8988T (cell line): ENCODE measurements at regions not wholly inside any gene's neighbourhood (a gene's known extent, or its start where the extent isn't known, plus 50 kb on each side); places are given as distances from the start of the nearest gene placed in this dataset.
"Not testable (repeated sequence)": the region's sequence is repeated elsewhere in the genome, so short reads cannot be mapped to it uniquely, and the experiment has no call there.

Experiments used
- DNase-seq: peaks from one replicate; pipeline ENCODE4 v3.0.0; 2011

DNA sequence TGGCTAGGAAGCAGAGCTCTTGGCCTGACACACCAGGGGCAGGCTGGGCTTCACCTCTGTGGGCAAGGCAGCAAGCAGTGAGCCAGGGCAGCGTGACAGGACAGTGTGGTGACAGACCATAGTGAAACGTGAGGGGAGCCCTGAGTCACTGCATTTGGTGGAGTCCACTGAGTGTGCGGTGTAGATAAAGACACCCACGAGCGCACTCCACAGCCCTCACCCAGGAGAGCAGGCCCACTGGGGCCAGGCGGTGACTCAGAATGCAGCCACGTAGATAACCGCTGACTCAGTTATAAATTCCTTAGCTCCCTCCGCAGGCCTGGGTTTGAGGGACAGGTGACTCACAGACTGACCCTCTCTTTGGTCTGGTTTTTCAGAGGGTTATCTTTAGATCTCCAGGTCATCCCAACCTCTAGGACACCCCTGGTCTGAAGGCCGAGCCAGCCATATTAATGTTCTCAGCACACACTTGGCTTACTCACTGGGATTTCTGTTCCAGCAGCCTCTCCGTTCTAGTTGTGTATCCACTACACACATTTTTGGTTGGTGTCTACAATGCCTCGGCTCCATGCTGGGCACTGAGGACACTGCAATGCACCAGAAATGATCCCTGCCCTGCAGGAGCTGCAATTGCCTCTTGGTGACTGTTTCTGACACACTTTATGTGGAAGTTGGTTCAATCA is 90.2 kb upstream of the TSPAN2 start:
- DNase-seq: peak; percentile 34

DNA sequence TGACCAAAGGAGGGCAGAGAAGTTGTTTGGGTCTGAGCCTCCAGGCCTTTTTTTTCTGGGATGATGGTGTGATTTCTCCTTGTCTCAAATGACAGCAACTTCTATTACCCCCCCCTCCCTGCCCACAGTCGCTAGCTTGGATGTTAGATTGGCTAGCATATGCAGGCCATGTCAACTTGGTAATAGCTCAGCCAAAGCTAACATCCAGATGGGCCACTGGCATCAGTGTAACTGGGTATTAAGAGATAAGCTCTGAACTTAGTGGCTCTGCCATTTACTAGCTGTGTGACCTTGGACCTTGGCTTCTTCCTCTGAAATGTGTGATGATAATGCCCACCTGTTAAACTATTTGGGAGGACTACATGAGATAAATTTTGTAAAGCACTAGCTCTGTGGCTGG is 86.9 kb upstream of the TSPAN2 start:
- no peak for DNase-seq

DNA sequence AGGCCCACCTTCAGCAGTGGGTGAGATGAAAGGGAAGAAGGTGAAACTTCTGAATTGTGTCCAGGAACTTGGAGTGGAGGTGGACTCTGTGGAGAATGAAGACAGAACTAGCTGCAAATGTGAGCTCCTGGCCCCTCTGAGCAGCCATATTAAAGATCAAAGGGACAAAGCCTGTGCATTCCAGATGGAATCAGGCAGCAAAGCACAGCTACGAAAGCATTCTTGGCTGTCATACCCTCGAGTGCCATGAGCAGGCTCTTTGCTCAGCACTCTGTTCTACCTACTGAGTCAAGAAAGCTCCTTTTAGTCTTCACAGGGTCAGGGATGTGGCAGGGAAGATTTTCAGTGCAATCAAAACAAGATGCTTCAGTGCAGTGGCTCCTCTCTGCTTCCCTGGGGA is 86.3 kb upstream of the TSPAN2 start:
- DNase-seq: no peak

DNA sequence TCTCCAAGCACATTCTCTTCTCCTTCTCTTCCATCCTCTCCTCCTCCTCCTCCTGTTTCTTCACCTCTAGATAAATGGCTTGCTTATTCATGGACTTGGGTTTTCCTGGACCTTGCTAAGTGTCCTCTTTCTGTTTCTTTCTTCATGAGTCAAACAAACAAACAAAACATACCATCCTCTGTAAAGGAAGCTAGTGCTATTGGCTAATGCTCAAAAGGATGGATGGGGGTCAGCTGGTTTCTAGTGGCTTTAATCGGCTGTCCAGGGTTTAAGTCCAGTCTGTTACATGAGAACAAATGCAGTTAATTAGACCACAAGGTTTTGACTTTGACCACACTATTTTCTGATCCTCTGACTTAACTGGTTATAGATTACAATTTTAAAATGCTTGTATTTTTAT is 83.8 kb upstream of the TSPAN2 start:
- DNase-seq: no peak

DNA sequence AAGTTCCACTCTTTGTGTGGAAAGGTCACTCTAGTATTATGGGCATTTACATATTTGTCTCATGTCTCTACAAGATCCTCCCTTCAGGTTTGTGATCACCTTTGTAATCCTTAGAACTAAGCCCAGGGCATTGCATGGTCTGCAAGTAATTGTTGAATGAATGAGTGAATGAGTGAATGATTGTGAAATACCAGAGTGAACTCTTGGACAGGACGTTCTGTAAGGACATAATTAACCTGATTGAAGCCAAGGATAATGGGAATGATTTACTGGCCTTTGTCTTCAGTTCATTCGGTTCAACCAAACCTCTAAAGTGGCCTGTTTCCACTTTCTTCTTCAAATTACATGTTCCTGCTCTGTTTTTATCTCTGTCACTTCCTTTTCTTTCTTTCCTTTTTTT is 83.0 kb upstream of the TSPAN2 start:
- DNase-seq: no peak

DNA sequence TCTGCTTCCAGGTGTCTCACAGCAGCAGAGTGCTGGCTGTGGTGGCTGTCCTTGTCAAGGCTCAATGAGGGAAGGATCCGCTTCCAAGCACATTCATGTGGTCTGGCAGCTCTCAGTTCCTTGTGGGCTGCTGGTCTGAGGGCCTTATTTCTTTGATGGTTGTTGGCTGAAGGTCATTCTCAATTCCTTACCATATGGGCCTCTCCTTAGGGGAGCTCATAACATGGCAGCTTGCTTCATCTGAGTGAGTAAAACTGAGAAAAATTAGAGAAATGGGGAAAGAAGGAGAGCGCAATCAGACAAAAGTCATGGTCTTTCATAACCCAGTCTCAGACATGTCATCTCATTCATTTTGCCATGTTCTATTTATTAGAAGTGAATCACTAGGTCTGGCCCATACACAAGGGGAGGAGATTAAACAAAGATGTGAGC is 81.7 kb upstream of the TSPAN2 start:
- no peak for DNase-seq

DNA sequence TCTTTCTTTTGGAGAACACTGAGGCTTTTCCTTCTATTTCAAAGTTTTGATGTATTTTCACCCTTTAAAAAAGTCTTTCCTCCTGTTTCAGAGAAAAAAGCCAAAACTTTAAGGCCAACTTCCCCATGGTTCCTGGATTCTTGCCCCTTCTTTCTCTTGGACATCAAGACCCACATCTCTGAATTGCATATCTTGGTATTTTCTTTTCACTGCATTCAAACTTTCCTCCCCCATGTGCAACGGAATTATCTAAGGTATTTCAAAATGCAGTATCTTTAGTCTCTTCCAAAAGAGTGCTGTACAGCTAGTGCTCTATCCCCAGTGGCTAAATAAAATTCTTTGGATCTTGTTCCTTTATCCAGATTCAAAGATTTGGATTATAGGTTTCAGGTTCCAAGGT is 81.1 kb upstream of the TSPAN2 start:
- DNase-seq: no peak

DNA sequence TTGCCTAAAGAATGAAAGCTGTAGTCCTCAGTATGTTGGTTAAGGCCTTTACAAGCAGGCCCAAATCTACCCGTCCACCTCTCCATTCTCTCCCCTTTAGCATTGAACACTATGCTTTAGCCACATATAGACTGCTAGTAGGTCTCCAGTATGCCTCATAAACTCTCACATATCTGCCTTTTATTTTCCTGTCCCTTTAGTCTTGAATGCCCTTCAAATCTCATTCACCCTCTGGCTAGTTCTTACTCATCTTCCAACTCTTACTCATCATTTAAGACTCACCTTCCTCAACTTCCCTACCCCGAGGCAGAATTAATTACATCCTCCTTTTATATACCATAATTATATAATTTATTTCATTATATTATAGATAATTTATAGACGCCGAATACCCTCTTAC is 78.7 kb upstream of the TSPAN2 start:
- DNase-seq: no peak

DNA sequence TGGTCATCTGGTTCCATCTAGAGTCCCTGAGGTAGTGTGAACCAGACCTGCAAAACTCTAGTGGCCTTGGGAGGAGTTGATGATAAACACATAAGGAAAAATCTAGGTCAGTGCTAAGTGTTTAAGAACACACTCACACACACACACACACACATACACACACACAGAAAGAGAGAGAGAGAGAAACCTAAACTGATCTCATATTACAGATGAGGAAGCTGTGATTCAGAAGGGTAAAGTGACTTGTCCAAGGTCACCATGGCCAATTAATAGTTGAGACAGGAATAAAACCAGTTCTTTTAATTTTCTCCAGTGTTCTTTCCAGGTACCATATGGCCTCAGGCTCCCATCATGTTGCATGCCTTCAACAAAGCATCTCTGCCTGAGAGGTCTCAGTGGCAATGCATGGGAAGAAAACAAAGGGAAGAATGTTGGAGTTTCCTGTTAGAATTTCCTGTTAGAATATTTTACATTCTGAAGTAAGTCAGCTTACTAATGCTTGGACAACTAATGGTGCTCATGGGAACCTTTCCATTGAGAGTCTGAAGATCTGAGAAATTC is 77.3 kb upstream of the TSPAN2 start:
- no peak for DNase-seq

DNA sequence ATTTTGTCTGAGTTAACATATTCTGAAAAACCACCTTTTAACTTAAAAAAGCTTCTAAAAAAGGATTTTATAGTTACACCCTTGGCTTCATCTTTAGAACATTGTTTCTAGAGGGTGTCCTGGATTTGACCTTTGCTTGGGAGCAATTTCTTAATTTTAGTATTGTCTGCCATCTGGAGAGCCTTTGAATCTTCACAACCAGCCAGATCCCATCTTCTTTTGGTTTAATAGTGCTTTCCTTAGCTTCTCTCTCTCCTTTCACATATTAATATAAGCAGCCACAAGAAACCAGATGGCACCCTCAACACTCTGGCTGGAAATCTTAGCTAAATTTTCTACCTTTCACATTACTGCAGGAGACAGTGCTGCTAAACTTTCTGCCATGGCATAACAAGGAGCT is 76.5 kb upstream of the TSPAN2 start:
- no peak for DNase-seq

DNA sequence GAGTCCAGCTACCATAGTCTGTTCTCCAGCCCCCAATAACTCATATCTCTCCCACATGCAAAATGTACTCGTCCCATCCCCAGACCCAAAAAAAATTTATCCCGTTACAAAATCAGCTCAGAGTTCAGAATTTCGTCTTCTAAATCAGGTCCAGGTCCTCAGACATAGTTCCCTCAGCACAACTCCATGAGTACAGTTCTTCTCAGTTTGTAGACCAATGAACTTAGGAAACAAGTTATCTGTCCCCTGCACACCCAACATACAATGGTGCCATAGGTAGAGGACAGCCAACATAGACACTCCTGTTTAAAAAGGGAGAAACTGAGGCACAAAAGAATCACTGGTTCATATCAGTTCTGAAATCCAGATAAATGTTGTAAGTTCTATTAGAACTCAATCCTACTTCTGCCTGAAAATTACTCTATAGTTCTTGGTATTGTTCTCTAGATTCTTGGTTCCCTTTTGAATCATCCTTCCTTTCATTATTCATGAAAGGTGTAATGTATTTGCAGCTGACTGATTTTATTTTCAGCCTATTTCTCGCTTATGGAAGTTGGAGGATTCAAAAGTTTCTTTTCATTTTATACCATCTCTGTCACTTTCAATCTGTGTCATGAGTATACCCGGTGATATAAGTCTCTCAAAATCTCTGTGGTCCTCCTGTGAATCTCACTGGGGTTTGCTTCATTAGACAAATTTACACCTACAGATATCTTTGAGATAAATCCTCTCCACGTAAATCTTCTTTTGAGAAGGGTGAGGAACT is 75.8 kb upstream of the TSPAN2 start:
- DNase-seq: no peak

DNA sequence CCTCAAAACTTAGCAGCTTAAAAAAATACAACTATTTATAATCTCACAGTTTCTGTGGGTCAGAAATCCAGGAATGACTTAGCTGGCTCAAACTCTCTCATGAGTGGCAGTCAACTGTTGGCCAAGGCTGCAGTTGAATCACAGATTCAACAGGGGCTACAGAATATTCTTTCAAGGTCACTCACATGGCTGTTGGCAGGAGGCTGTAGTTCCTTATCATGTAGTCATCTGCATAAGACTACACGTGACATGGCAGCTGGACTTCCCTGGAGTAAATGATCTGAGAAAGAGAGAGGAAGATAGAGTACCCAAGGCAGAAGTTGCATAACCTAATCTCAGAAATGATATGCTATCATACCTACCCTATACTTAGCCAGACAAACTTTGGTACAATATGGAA is 75.2 kb upstream of the TSPAN2 start:
- DNase-seq: no peak

DNA sequence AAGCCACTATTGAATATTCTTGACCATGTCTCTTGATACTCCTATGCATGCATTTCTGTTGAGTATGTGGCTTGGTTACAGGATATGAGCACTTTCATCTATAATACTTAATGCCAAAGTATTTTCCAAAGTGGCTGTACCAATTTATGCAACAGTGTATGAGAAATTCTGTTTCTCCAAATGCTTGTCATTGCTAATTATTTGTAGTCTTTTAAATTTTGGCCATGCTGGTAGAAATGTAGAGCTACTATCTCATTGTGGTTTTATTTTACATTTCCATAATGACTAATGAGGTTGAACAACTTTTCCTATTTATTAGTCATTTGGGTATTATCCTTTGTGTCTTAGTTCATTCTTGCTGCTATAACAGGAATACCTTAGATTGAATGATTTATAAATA is 71.4 kb upstream of the TSPAN2 start:
- no peak for DNase-seq

DNA sequence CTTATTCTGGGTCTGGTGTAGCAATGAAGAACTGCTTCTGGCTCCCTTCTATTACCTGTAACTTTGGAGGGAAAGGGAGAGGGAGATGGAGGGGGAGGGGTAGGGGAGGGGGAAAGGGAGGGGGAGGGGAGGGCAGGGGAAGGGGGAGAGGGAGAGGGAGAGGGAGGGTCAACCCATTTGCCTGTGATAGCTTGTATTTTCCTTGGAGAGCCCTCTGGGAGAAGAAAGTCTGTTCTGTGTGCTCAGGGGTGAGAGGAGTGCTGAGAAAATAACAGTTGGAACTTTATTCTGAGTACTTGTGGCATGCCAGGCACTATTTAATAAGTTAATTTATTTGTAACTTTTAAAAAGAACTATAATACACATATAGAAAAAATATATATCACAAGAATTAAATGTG is 70.7 kb upstream of the TSPAN2 start:
- DNase-seq: no peak

DNA sequence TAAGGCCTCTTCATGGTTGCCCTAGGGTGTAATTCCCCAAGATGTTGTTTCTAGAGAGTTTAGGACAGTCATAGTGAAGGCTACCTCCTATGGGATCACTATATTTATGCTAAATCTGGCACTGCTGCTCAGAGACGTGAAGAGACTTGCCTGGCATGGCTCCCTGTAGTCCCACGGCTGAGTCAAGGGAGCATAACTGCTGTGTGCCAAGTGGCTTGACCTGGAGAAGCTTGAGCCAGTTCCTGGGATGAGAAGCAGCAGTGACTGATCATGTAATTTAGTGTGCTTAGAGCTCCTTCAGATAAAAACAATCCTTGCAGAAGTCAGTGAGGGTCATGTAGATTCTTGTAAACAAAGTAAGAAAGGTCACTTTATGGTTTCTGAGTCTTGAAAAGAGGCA is 68.9 kb upstream of the TSPAN2 start:
- no peak for DNase-seq

DNA sequence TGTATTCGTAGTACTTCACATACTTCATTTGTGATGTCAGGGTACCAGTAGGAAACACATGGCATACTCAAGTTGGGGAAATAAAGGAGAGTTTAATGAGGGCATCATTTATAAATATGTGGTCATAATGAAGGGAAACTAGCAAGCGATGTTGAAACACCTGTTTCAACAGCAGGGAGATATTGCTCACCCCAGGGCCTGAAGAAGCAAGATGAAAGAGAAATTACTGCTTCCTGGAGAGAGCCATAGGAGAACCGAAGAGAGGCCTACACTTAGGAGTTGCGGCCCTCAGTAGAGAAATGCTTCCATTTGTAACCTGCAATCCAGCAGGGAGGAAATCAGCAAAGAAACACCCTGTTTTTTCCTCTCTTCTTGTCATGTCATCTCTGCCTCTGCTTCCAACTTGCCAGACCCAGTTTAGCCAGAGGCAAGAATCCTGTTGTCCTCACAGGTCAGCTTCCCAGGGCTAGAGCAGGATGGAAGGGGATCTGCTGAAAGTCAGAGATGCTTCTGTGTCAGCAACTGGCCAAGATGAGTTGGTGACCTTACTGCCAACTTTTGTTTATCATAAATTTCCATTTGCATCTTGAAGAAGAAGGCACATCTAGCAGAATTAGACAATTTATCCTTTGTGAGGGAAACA is 67.6 kb upstream of the TSPAN2 start:
- DNase-seq: no peak

DNA sequence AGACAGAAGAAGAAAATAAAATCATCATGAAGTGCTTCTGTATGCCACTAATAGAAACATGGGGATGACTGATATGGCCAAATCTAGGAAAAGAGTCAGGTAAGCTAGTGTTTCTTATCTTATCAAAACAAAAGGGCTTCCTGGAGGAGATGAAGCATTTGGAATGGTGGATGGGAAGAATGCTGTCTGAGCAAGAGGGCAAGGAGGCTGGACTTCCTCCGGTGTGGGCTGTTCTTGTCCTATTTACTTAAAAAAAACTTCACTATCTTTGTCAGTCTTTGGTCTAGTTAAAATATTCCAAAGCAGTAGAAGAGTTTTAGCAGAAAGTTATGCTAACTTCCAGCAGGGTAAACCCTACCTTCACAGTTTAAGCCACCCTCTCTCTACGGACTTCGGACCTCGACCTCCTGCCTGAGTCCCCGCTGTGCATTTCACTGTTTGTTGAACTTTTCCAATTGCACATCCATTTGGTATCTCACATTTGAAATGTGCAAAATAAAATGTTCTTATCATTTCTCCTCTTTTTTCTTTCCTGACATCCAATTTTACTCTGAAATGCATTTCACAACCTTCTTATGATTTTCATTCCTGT is 64.8 kb upstream of the TSPAN2 start:
- DNase-seq: no peak

DNA sequence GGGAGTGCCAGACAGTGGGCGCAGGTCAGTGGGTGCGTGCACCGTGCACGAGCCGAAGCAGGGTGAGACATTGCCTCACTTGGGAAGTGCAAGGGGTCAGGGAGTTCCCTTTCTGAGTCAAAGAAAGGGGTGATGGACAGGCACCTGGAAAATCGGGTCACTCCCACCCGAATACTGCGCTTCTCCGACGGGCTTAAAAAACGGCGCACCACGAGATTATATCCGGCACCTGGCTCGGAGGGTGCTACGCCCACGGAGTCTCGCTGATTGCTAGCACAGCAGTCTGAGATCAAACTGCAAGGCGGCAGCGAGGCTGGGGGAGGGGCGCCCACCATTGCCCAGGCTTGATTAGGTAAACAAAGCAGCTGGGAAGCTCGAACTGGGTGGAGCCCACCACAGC is 58.6 kb upstream of the TSPAN2 start:
- DNase-seq: not testable (repeated sequence)

DNA sequence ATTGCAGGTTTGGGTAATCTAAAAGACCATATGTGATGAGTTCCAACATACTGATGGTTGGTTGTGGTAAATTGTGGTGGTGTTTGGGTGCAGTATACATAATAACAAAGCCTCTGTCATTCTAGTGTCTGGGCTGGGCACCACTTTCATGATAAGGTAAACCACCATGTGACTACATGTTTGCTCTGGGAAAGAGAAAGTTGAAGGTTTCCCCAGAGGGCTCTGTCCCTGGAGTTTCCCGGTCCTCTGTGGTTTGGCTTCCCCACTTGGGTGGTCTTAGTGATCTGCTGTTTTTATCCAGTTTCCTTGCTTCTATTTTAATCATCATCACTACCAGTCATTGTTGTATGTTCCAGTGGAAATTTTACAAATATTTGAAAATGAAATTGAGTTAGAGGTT is 55.9 kb upstream of the TSPAN2 start:
- DNase-seq: no peak

DNA sequence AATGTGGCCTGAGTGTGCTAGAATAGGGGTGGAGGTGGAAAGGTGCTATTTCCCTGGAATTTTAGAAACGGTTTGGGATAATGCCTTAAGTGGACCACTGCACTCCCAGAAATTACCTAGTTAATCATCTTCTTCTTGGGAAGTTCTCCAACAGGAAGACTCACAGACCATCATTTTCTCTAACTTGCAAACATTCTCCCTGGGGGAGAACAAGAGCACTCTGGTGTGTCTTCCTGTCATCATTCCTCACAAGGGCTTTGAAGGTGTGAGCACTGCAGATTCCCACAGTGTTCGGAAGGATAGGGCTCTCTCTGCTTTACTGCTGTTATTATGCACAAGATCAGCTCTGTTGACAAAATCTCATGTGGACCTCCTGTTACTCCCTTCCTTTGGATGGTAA is 54.9 kb upstream of the TSPAN2 start:
- no peak for DNase-seq

DNA sequence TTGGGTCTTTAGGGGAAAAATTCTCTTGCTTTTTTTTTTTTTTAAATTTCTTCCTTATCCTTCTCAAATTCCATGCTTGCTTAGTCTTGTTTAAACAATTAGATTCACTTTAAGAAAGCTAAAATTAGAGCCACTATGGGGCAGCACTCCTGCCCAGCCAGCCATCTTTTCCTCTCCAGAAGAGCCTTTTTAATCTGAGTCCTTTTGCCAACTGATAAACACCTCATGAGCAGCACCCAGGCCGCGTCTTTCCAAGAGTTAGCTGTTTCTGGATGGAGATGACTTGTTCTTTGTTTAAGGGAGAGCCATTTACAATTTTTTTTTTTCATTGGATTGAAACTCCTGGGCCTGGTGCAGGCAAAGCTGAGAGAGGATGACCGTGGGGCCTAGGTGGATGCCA is 53.3 kb upstream of the TSPAN2 start:
- DNase-seq: no peak

DNA sequence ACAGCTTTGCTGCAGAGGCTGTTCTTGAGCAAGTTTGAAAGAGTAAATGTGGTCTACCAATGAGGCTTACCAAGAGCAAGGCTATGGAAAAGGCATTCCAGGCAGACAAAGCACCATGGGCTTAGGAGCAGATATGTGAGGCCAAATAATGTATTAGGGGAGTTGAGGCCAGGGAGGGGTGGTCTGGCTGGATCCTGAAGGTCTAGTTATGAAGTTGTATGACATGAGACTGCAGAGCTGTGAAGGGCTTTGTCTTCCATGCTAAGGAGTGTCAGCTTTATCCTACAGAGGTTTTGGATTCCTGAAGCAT is 51.8 kb upstream of the TSPAN2 start:
- DNase-seq: no peak

DNA sequence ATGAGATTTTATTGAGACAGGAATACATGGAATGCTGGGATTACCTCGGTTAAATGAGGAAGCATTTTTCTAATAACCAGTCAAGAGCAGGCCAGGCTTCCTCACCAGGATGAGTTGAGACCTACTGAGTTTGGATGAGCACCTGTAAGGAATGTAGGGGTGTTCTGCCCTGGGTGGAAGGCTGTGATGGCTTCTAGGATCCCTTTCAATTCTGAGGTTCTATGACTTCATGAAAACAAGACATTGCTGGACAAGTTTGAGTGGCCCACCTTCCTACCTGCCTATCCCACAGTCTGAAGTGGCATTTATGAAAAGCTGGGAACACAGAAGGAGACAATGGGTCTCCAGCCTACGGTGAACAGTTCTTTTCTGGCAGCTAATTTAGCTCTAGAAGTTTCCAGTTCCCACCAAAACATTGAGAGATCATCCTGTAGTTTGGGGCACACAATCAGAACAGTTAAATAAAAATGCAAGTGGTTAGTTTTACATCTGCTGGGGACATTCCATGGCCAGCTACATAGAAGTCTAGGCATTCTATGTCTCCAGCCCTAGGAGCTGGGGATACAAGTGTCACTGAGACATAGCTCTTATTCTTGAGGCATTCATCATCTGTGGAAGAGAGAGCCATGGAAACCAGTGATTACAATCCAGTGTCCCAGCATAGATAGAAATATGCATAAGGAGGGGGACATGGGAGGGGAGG is 51.3 kb upstream of the TSPAN2 start:
- DNase-seq: no peak
